ENCODE measurements at regions not wholly inside any gene's neighbourhood (a gene's known extent, or its start where the extent isn't known, plus 50 kb on each side); places are given as distances from the start of the nearest gene placed in this dataset.

DNA sequence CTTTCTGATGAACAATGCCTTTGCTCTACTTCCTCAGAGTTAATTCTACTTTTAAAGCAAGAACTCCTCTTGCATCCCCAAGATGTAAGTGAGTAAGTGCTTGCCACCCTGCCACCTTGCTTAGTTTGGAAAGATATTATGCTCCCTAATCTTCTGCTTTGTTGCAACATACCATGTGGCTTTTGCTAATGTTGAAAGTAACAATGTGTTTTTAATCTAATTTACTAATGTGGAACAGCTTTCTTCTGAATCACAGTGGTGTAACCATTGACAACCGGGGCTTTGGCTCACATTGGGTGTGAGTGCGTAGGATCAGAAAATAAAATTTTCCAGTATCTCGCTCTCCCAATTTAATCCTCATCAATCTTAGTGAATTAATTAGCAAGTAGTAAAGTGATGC lies 254.1 kb upstream of the PTER start:
- H3K9me3 ChIP-seq (ENCODE audit: low read length): no peaks in the 10 kb centered on the region
- TF ChIP-seq TAF1 (IDR thresholded peaks at IDR 0.05; ENCODE audit: low read depth) (no peak), SMC3 (conservative IDR thresholded peaks at IDR 0.05; ENCODE audit: poor library complexity) (no peak), EZH2 (IDR thresholded peaks at IDR 0.05; ENCODE audit: borderline replicate concordance, insufficient read depth, low read length, poor library complexity, severe bottlenecking) (no peak), RAD21 (conservative IDR thresholded peaks at IDR 0.05) (no peak), MXI1 (conservative IDR thresholded peaks at IDR 0.05; ENCODE audit: poor library complexity, severe bottlenecking) (no peak), POLR2AphosphoS5 (IDR thresholded peaks at IDR 0.05) (no peak)
- TF ChIP-seq, protein P1, sequence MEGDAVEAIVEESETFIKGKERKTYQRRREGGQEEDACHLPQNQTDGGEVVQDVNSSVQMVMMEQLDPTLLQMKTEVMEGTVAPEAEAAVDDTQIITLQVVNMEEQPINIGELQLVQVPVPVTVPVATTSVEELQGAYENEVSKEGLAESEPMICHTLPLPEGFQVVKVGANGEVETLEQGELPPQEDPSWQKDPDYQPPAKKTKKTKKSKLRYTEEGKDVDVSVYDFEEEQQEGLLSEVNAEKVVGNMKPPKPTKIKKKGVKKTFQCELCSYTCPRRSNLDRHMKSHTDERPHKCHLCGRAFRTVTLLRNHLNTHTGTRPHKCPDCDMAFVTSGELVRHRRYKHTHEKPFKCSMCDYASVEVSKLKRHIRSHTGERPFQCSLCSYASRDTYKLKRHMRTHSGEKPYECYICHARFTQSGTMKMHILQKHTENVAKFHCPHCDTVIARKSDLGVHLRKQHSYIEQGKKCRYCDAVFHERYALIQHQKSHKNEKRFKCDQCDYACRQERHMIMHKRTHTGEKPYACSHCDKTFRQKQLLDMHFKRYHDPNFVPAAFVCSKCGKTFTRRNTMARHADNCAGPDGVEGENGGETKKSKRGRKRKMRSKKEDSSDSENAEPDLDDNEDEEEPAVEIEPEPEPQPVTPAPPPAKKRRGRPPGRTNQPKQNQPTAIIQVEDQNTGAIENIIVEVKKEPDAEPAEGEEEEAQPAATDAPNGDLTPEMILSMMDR (IDR thresholded peaks at IDR 0.05; ENCODE audit: poor library complexity, severe bottlenecking): no peak
- TF ChIP-seq, protein P2, sequence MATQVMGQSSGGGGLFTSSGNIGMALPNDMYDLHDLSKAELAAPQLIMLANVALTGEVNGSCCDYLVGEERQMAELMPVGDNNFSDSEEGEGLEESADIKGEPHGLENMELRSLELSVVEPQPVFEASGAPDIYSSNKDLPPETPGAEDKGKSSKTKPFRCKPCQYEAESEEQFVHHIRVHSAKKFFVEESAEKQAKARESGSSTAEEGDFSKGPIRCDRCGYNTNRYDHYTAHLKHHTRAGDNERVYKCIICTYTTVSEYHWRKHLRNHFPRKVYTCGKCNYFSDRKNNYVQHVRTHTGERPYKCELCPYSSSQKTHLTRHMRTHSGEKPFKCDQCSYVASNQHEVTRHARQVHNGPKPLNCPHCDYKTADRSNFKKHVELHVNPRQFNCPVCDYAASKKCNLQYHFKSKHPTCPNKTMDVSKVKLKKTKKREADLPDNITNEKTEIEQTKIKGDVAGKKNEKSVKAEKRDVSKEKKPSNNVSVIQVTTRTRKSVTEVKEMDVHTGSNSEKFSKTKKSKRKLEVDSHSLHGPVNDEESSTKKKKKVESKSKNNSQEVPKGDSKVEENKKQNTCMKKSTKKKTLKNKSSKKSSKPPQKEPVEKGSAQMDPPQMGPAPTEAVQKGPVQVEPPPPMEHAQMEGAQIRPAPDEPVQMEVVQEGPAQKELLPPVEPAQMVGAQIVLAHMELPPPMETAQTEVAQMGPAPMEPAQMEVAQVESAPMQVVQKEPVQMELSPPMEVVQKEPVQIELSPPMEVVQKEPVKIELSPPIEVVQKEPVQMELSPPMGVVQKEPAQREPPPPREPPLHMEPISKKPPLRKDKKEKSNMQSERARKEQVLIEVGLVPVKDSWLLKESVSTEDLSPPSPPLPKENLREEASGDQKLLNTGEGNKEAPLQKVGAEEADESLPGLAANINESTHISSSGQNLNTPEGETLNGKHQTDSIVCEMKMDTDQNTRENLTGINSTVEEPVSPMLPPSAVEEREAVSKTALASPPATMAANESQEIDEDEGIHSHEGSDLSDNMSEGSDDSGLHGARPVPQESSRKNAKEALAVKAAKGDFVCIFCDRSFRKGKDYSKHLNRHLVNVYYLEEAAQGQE (IDR thresholded peaks at IDR 0.05; ENCODE audit: borderline replicate concordance): no peak
- no peaks in the 10 kb centered on the region for H3K9me2 ChIP-seq (ENCODE audit: insufficient read depth, low read length)
- H3K4me3 ChIP-seq (ENCODE audit: low read length): no peak overlapping the region
- H3K9ac ChIP-seq (ENCODE audit: low read length): no peak overlapping the region
- H4K20me1 ChIP-seq (ENCODE audit: insufficient read depth): no peaks in the 10 kb centered on the region
- H3K36me3 ChIP-seq (ENCODE audit: insufficient read depth, low read length): no peaks in the 10 kb centered on the region
- no peaks in the 10 kb centered on the region for H3K27me3 ChIP-seq (ENCODE audit: insufficient read depth, low read depth, low read length)
- H3K79me2 ChIP-seq (replicated peaks; ENCODE audit: insufficient read depth, low read length): no peaks in the 10 kb centered on the region
- no peak overlapping the region for H3K27ac ChIP-seq (ENCODE audit: low read length)
- H3K4me2 ChIP-seq (ENCODE audit: low read length): no peak overlapping the region
- no peak overlapping the region for H2AFZ ChIP-seq (ENCODE audit: low read depth, low read length)
- no peaks in the 10 kb centered on the region for H3F3A ChIP-seq (ENCODE audit: insufficient read depth, low read length, poor library complexity, severe bottlenecking)

DNA sequence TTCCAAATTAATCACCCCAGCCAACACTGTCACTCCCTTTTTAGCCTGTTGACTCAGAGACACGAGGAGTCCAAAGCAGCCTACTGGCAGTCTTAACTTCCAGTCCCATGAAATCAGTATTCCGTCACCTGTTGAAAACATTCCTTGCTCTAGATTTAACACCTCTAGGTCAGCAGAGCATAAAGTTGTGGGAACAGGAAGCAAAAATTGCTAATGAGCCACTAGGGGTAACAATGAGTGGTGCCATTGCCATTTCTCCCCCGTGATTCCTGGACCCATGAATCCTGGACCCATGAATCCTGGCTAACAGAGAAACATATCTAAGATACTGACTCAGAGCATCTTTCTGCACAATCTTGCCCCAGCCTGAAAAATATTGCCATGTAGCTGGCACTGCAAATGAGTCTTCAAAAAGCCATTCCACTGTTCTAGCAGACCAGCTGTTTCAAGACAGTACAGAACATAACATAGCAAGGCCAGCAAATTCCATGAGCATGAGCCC lies 252.7 kb upstream of the PTER start:
- Histone ChIP-seq H3K9me2 (ENCODE audit: insufficient read depth, low read length) (no peaks in the 10 kb centered on the region), H3K9me3 (ENCODE audit: low read length) (no peaks in the 10 kb centered on the region), H2AFZ (ENCODE audit: low read depth, low read length) (no peak overlapping the region), H3K27me3 (ENCODE audit: insufficient read depth, low read depth, low read length) (no peaks in the 10 kb centered on the region), H3K9ac (ENCODE audit: low read length) (no peak overlapping the region), H3K4me2 (ENCODE audit: low read length) (no peak overlapping the region), H3K36me3 (ENCODE audit: insufficient read depth, low read length) (no peaks in the 10 kb centered on the region), H3K27ac (ENCODE audit: low read length) (no peak overlapping the region), H3F3A (ENCODE audit: insufficient read depth, low read length, poor library complexity, severe bottlenecking) (no peaks in the 10 kb centered on the region), H3K79me2 (replicated peaks; ENCODE audit: insufficient read depth, low read length) (no peaks in the 10 kb centered on the region), H4K20me1 (ENCODE audit: insufficient read depth) (no peaks in the 10 kb centered on the region), H3K4me3 (ENCODE audit: low read length) (no peak overlapping the region)
- TF ChIP-seq POLR2AphosphoS5 (IDR thresholded peaks at IDR 0.05): no peak

DNA sequence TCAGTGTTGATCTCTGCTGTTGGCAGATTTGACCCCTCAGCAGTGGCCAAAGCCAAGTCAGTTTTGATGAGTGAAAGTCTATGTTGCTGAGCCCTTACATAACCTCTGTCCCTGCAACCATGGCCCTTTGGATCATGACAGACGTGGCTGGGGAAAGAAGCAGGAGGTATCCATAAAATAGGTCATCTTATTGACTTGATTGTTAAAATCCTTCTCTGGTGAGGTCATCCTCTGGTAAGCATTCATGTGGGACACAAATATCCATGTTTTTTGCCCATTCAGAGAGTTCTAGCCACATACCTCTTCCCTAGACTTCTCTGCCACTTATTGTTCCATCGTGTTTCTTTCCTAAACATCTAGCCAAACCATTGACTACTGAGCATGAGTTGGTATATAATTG lies 251.9 kb upstream of the PTER start:
- Histone ChIP-seq H4K20me1 (ENCODE audit: insufficient read depth) (no peaks in the 10 kb centered on the region), H3K4me3 (ENCODE audit: low read length) (no peak overlapping the region), H3K4me2 (ENCODE audit: low read length) (no peak overlapping the region)

More for the DNA sequence above, 251.9 kb upstream of the PTER start:
- H3K9me2 ChIP-seq (ENCODE audit: insufficient read depth, low read length): no peaks in the 10 kb centered on the region
- H2AFZ ChIP-seq (ENCODE audit: low read depth, low read length): no peak overlapping the region
- H3K27me3 ChIP-seq (ENCODE audit: insufficient read depth, low read depth, low read length): no peaks in the 10 kb centered on the region
- H3F3A ChIP-seq (ENCODE audit: insufficient read depth, low read length, poor library complexity, severe bottlenecking): no peaks in the 10 kb centered on the region
- TF ChIP-seq POLR2AphosphoS5 (IDR thresholded peaks at IDR 0.05) (no peak), TAF1 (IDR thresholded peaks at IDR 0.05; ENCODE audit: low read depth) (no peak), RAD21 (conservative IDR thresholded peaks at IDR 0.05) (no peak), MXI1 (conservative IDR thresholded peaks at IDR 0.05; ENCODE audit: poor library complexity, severe bottlenecking) (no peak)
- TF ChIP-seq, protein P2 (IDR thresholded peaks at IDR 0.05; ENCODE audit: borderline replicate concordance): no peak
- H3K36me3 ChIP-seq (ENCODE audit: insufficient read depth, low read length): no peaks in the 10 kb centered on the region
- no peaks in the 10 kb centered on the region for H3K9me3 ChIP-seq (ENCODE audit: low read length)
- H3K27ac ChIP-seq (ENCODE audit: low read length): no peak overlapping the region
- no peak overlapping the region for H3K9ac ChIP-seq (ENCODE audit: low read length)
- H3K79me2 ChIP-seq (replicated peaks; ENCODE audit: insufficient read depth, low read length): no peaks in the 10 kb centered on the region
